GM19238 (cell line): ENCODE measurements at regions not wholly inside any gene's neighbourhood (a gene's known extent, or its start where the extent isn't known, plus 50 kb on each side); places are given as distances from the start of the nearest gene placed in this dataset.
"Not testable (repeated sequence)": the region's sequence is repeated elsewhere in the genome, so short reads cannot be mapped to it uniquely, and the experiment has no call there.

ENCODE experiments used
- DNase-seq: peaks from one replicate; pipeline ENCODE4 v3.0.0; 2011; ENCODE audit warnings: low spot score; ENCODE audit not compliant: insufficient read length

GRCh38 chr2:83186105-83186760 is 1272.8 kb downstream of the SUCLG1 start:
- DNase-seq = no peak

- DNase-seq = not testable (repeated sequence)
Measured at GRCh38 chr2:83180862-83181530, 1278.1 kb downstream of the SUCLG1 start.

- no peak for DNase-seq
Measured at GRCh38 chr2:83176539-83176938, 1282.5 kb downstream of the SUCLG1 start.

- no peak for DNase-seq
Measured at GRCh38 chr2:83172841-83173240, 1286.2 kb downstream of the SUCLG1 start.

GRCh38 chr2:83168377-83168776 is 1290.7 kb downstream of the SUCLG1 start:
- no peak for DNase-seq

DNA sequence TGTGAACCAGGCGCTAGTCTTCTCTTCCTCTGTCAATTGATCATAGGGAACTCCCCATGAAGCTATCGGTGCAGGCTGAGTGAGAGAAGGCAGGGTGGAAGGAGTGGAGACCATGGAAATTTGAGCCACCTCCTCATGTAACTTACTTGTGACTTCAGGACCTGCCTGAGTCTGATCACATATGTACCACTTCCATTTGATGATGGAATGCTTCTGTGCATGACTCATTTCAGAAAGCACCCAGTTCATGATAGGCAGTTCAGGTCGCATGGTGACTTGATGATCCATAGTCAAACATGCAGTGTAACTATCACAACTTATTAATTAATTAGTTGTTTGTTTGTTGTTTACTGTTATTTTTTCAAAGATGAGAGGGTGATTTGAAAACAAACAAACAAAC is 1296.7 kb downstream of the SUCLG1 start:
- DNase-seq = no peak

- no peak for DNase-seq
Measured at GRCh38 chr2:83160571-83160970, 1298.5 kb downstream of the SUCLG1 start.

- DNase-seq = no peak
Measured at GRCh38 chr2:83155826-83156225, 1303.3 kb downstream of the SUCLG1 start.

- DNase-seq = no peak
Measured at GRCh38 chr2:83143946-83144345, 1315.1 kb downstream of the SUCLG1 start.

GRCh38 chr2:83142934-83143333 is 1316.1 kb downstream of the SUCLG1 start:
- DNase-seq = no peak

GRCh38 chr2:83115606-83116005 is 1343.5 kb downstream of the SUCLG1 start:
- no peak for DNase-seq

- DNase-seq = no peak
Measured at GRCh38 chr2:83115155-83115554, 1343.9 kb downstream of the SUCLG1 start.

DNA sequence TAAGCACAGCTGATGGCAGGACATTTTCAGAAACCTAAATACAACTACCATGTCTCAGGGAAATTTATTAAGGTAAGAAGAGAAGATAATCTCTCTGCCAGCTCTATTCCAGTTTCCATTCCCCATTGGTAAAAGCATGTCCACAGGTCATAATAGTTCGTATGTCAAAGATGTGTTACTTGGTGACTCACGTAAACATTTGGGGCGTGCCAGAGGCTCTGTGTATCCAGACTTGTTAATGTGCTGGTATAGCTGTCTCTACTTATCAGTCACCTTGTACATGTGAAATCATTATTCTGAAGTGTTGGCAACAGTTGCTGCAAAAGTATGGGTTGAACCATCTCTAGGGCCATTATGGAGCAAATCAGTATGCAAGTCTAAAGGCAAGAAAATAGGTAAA is 1345.1 kb downstream of the SUCLG1 start:
- no peak for DNase-seq

DNA sequence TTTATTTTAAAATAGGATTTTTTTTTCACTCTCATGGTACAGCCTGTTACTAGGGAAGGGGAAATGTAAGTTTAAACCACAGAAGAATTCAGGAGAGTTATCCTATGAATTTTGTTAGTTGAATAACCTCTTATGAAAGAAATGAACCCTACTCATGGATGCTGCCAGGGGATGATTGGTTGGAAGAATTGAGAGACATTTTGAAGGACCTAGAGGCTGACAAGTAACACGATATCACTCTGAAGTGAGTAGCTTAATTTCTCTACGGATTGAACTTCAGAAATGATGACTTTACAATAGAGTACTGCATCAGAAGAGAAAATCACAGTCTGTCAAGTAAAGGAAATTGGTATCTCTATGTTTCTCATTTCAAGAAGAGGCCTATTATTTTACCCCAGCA is 1346.2 kb downstream of the SUCLG1 start:
- DNase-seq = no peak

GRCh38 chr2:83109284-83109683 is 1349.8 kb downstream of the SUCLG1 start:
- DNase-seq = no peak

DNA sequence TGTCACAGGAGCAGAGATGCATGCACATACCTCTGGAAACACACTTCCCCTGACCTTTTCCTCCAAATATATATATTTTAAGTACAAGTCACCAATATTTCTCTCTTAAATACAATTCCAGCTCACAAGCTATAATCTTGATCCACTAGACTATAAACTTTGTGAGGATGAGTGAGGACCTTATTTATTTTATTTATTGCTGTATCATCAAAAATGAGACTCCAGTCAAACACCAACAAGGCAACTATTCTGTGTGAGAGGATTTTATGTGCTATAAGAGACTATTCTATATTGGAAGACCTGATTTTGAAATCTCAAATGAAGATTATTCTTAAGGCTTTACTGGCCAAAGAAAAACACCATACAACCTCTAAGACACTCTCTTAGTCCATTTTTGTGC is 1352.2 kb downstream of the SUCLG1 start:
- DNase-seq = no peak

- DNase-seq = no peak
Measured at GRCh38 chr2:83104202-83104601, 1354.9 kb downstream of the SUCLG1 start.

GRCh38 chr2:83103613-83104012 is 1355.5 kb downstream of the SUCLG1 start:
- no peak for DNase-seq

DNA sequence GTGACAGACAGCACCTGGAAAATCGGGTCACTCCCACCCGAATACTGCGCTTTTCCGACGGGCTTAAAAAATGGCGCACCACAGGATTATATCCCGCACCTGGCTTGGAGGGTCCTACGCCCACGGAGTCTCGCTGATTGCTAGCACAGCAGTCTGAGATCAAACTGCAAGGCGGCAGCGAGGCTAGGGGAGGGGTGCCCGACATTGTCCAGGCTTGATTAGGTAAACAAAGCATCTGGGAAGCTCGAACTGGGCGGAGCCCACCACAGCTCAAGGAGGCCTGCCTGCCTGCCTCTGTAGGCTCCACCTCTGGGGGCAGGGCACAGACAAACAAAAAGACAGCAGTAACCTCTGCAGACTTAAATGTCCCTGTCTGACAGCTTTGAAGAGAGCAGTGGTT is 1370.0 kb downstream of the SUCLG1 start:
- DNase-seq = not testable (repeated sequence)

GRCh38 chr2:83085869-83086268 is 1373.2 kb downstream of the SUCLG1 start:
- DNase-seq = no peak

GRCh38 chr2:83081826-83082690 is 1377.0 kb downstream of the SUCLG1 start:
- DNase-seq = no peak

DNA sequence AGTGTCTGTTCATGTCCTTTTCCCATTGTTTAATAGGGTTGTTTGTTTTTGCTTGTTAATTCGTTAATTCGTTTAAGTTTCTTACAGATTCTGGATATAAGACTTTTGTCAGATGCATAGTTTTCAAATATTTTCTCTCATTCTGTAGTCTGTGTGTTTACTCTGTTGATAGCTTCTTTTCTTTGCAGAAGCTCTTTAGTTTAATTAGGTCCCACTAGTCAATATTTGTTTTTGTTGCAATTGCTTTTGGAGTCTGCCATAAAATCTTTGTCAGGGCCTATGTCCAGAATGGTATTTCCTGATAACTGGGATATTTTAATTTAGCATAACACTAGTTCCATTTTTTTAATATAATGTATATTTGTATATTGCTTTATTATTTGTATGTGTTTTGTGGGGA is 1380.1 kb downstream of the SUCLG1 start:
- no peak for DNase-seq
